ENCODE measurements at regions not wholly inside any gene's neighbourhood (a gene's known extent, or its start where the extent isn't known, plus 50 kb on each side); places are given as distances from the start of the nearest gene placed in this dataset.

DNA sequence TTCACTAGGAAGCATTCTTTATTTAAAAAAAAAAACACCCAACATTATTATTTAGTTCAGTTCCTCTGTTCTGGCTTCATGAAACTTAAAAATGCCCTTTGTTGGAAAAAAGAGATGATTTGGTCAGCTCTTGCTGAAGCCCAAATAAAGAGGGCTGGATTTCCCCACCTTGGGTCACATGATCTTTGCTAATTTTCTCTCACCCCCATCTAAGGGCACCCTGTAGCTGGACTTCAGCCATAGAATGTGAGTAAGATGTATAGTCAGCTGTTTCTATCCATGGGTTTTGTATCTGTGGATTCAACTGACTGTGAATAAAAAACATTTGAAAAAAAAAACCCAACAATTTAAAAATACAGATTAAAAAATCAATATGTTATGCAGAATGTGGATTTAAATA, 213.9 kb upstream of the SULF2 start:
- TF ChIP-seq, protein P1, sequence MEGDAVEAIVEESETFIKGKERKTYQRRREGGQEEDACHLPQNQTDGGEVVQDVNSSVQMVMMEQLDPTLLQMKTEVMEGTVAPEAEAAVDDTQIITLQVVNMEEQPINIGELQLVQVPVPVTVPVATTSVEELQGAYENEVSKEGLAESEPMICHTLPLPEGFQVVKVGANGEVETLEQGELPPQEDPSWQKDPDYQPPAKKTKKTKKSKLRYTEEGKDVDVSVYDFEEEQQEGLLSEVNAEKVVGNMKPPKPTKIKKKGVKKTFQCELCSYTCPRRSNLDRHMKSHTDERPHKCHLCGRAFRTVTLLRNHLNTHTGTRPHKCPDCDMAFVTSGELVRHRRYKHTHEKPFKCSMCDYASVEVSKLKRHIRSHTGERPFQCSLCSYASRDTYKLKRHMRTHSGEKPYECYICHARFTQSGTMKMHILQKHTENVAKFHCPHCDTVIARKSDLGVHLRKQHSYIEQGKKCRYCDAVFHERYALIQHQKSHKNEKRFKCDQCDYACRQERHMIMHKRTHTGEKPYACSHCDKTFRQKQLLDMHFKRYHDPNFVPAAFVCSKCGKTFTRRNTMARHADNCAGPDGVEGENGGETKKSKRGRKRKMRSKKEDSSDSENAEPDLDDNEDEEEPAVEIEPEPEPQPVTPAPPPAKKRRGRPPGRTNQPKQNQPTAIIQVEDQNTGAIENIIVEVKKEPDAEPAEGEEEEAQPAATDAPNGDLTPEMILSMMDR (IDR thresholded peaks at IDR 0.05), result no peak
- TF ChIP-seq POLR2A (IDR thresholded peaks at IDR 0.05), result no peak

Data from right lobe of liver (tissue), 4 donors.